IPS-18a (cell line): ENCODE measurements at regions not wholly inside any gene's neighbourhood (a gene's known extent, or its start where the extent isn't known, plus 50 kb on each side); places are given as distances from the start of the nearest gene placed in this dataset.

Experiments used
- H3K27ac ChIP-seq: one replicate; pipeline ENCODE4 v1.5.1; 2013; ENCODE audit warnings: low read length
- H3K27me3 ChIP-seq: one replicate; pipeline ENCODE4 v1.6.1; 2013; ENCODE audit warnings: mild to moderate bottlenecking, low read length; ENCODE audit not compliant: control insufficient read depth, insufficient read depth
- H3K36me3 ChIP-seq: one replicate; pipeline ENCODE4 v1.6.1; 2013; ENCODE audit warnings: low read depth, low read length; ENCODE audit not compliant: control insufficient read depth
- H3K4me1 ChIP-seq: one replicate; pipeline ENCODE4 v1.6.1; 2013; ENCODE audit warnings: low read depth, low read length; ENCODE audit not compliant: control insufficient read depth
- H3K4me3 ChIP-seq: one replicate; pipeline ENCODE4 v1.5.1; 2013; ENCODE audit warnings: low read length
- H3K9ac ChIP-seq: one replicate; pipeline ENCODE4 v1.6.1; 2013; ENCODE audit warnings: mild to moderate bottlenecking, low read length, moderate library complexity
- H3K9me3 ChIP-seq: one replicate; pipeline ENCODE4 v1.6.1; 2013; ENCODE audit warnings: low read depth, low read length; ENCODE audit not compliant: control insufficient read depth

GRCh38 chrX:39532761-39533160 lies 565.0 kb downstream of the BCOR start:
- Histone ChIP-seq H3K9me3 (no peaks in the 10 kb centered on the region), H3K4me1 (no peaks in the 10 kb centered on the region), H3K27me3 (no peaks in the 10 kb centered on the region), H3K36me3 (no peaks in the 10 kb centered on the region), H3K9ac (no peak overlapping the region), H3K27ac (no peak overlapping the region), H3K4me3 (no peak overlapping the region)

GRCh38 chrX:39534949-39535348 lies 562.8 kb downstream of the BCOR start:
- Histone ChIP-seq H3K4me3 (no peak overlapping the region), H3K27ac (no peak overlapping the region), H3K9ac (no peak overlapping the region), H3K4me1 (no peaks in the 10 kb centered on the region), H3K9me3 (no peaks in the 10 kb centered on the region), H3K36me3 (no peaks in the 10 kb centered on the region), H3K27me3 (no peaks in the 10 kb centered on the region)

GRCh38 chrX:39536211-39536610 lies 561.5 kb downstream of the BCOR start:
- Histone ChIP-seq H3K4me3 (no peak overlapping the region), H3K27me3 (no peaks in the 10 kb centered on the region), H3K36me3 (no peaks in the 10 kb centered on the region), H3K27ac (no peak overlapping the region), H3K4me1 (no peaks in the 10 kb centered on the region), H3K9me3 (no peaks in the 10 kb centered on the region), H3K9ac (no peak overlapping the region)

- Histone ChIP-seq H3K9ac (no peak overlapping the region), H3K36me3 (no peaks in the 10 kb centered on the region), H3K4me3 (no peak overlapping the region), H3K4me1 (no peaks in the 10 kb centered on the region), H3K27me3 (no peaks in the 10 kb centered on the region), H3K9me3 (no peaks in the 10 kb centered on the region), H3K27ac (no peak overlapping the region)
These were observed 555.9 kb downstream of the BCOR start for GRCh38 chrX:39541881-39542280.

- Histone ChIP-seq H3K36me3 (no peaks in the 10 kb centered on the region), H3K9me3 (no peaks in the 10 kb centered on the region), H3K4me1 (no peaks in the 10 kb centered on the region), H3K4me3 (no peak overlapping the region), H3K9ac (no peak overlapping the region), H3K27ac (no peak overlapping the region), H3K27me3 (no peaks in the 10 kb centered on the region)
These were observed 555.4 kb downstream of the BCOR start for GRCh38 chrX:39542316-39542715.

DNA sequence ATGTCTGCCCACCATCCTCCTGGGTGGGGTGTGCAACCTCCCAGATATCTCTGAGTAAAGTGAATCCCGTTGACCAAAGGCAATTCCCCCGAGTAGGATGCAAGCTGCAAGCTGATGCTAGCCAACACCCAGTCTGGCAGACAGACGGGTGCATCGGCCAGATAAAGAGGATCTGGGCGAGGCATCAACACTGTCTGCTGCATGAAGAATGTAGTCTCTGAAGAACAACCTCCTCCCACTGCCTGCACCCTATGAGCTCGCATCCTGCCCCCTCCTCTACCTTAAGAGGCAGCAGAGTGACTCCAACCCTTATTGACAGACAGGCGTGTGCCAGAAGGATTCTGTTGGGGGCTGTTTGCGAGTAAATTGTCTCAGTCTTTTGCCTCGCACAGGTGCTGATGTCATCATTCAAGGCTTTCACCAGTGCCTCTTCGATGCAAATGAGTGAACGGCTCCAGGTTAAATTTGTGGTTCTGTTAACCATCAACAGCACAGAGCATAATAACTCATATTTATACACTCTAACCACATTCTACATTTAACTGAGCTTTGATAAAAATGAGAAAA lies 546.9 kb downstream of the BCOR start:
- no peaks in the 10 kb centered on the region for H3K9me3 ChIP-seq

GRCh38 chrX:39551762-39552161 lies 546.0 kb downstream of the BCOR start:
- H3K4me1 ChIP-seq, result no peaks in the 10 kb centered on the region
- H3K27me3 ChIP-seq, result no peaks in the 10 kb centered on the region
- H3K27ac ChIP-seq, result no peak overlapping the region
- H3K9me3 ChIP-seq, result no peaks in the 10 kb centered on the region
- no peak overlapping the region for H3K4me3 ChIP-seq
- no peaks in the 10 kb centered on the region for H3K36me3 ChIP-seq
- no peak overlapping the region for H3K9ac ChIP-seq

More for the DNA sequence above, 546.9 kb downstream of the BCOR start:
- no peaks in the 10 kb centered on the region for H3K4me1 ChIP-seq
- H3K36me3 ChIP-seq, result no peaks in the 10 kb centered on the region
- H3K4me3 ChIP-seq, result no peak overlapping the region
- H3K9ac ChIP-seq, result no peak overlapping the region
- H3K27ac ChIP-seq, result no peak overlapping the region
- H3K27me3 ChIP-seq, result no peaks in the 10 kb centered on the region

GRCh38 chrX:39555431-39555830 lies 542.3 kb downstream of the BCOR start:
- H3K9me3 ChIP-seq, result no peaks in the 10 kb centered on the region

DNA sequence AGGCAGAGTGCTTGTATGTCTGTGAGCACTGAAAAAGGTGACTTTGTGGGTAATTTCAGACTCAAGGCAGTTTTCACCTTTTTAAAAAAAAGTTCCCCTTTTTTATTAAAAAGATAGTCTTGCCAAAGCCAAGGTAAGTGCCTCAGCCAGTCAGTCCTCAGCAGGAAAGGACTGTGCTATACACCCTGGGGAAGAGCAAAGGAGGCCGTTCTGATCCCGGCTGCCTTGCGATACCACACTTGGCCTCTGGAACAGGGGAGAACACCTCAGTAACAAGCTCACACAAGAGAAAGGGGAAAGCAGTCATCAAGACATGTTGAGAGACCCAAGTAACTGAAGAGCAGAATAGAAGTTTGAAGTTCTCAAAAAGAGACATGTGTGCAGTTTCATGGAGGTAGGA lies 541.7 kb downstream of the BCOR start:
- H3K9ac ChIP-seq, result no peak overlapping the region
- no peak overlapping the region for H3K4me3 ChIP-seq
- H3K27ac ChIP-seq, result no peak overlapping the region
- no peaks in the 10 kb centered on the region for H3K36me3 ChIP-seq
- H3K27me3 ChIP-seq, result no peaks in the 10 kb centered on the region
- no peaks in the 10 kb centered on the region for H3K4me1 ChIP-seq
- no peaks in the 10 kb centered on the region for H3K9me3 ChIP-seq

More at GRCh38 chrX:39555431-39555830, 542.3 kb downstream of the BCOR start:
- no peak overlapping the region for H3K4me3 ChIP-seq
- H3K27me3 ChIP-seq, result no peaks in the 10 kb centered on the region
- no peak overlapping the region for H3K27ac ChIP-seq
- H3K9ac ChIP-seq, result no peak overlapping the region
- H3K36me3 ChIP-seq, result no peaks in the 10 kb centered on the region
- no peaks in the 10 kb centered on the region for H3K4me1 ChIP-seq

DNA sequence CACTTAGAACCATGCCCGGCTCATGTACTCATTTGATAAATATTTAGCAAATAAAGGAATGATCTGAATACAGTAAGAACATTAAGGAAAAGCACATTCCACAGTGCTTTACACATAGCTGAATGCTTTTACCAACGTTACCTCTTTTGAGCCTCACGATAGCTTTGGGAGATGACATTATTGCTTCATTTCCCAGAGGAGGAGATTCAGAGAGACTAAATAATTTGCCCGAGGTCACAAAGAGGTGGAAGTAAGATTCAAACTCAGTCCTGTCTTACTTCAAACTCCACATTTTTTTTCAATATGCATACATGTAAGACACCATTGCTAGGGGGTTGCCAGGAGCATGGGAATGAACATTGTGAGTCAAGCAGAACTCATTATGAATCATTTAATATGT lies 538.5 kb downstream of the BCOR start:
- Histone ChIP-seq H3K9me3 (no peaks in the 10 kb centered on the region), H3K4me3 (no peak overlapping the region), H3K4me1 (no peaks in the 10 kb centered on the region), H3K9ac (no peak overlapping the region), H3K27me3 (no peaks in the 10 kb centered on the region), H3K27ac (no peak overlapping the region), H3K36me3 (no peaks in the 10 kb centered on the region)

DNA sequence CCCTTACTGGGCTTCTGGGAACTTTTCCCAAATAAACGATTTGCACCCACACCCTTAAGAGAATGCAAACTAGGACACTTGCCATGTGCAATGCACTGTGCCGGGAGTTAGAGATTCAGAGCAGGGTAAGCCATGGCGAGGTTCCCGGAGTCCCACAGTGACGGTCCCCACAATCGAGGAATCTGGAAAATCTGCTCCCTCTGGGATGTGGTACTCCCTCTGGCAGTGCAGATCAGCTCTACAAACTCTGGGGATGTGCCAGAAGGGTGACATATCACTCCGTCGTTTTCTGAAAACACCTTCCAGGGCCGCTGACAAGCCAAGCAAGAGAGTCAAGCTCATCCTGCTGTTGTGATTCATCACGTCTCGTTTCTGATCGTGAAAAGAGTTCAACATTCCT lies 537.5 kb downstream of the BCOR start:
- no peaks in the 10 kb centered on the region for H3K4me1 ChIP-seq
- H3K36me3 ChIP-seq, result no peaks in the 10 kb centered on the region
- H3K9ac ChIP-seq, result no peak overlapping the region
- no peaks in the 10 kb centered on the region for H3K27me3 ChIP-seq
- H3K27ac ChIP-seq, result no peak overlapping the region
- no peak overlapping the region for H3K4me3 ChIP-seq
- H3K9me3 ChIP-seq, result no peaks in the 10 kb centered on the region

DNA sequence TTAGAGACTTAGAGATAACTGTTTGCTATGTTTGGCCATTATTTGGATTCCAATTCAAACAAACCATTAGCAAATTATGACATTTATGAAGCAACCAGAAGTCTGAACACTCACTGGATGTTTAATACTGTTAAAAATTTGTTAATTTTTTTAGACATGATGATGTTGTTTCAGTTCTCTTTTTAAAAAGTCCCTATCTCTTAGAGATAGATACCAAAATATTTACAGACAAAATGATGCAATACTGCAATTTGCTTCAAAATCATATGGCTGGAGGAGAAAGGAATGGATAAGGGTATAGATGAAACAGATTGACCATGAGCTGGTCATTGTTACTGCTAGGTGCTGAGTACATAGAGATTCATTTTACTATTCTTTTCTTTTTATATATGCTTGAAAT lies 534.6 kb downstream of the BCOR start:
- no peaks in the 10 kb centered on the region for H3K9me3 ChIP-seq
- no peaks in the 10 kb centered on the region for H3K36me3 ChIP-seq
- no peaks in the 10 kb centered on the region for H3K4me1 ChIP-seq
- H3K27ac ChIP-seq, result no peak overlapping the region
- no peaks in the 10 kb centered on the region for H3K27me3 ChIP-seq
- H3K4me3 ChIP-seq, result no peak overlapping the region
- no peak overlapping the region for H3K9ac ChIP-seq
